ENCODE measurements at regions not wholly inside any gene's neighbourhood (a gene's known extent, or its start where the extent isn't known, plus 50 kb on each side); places are given as distances from the start of the nearest gene placed in this dataset.

GRCh38 chr5:5788793-5789192 is 366.3 kb downstream of the ICE1 start:
- DNase-seq (ENCODE audit: low read depth) = no peak
- TF ChIP-seq, protein P1, sequence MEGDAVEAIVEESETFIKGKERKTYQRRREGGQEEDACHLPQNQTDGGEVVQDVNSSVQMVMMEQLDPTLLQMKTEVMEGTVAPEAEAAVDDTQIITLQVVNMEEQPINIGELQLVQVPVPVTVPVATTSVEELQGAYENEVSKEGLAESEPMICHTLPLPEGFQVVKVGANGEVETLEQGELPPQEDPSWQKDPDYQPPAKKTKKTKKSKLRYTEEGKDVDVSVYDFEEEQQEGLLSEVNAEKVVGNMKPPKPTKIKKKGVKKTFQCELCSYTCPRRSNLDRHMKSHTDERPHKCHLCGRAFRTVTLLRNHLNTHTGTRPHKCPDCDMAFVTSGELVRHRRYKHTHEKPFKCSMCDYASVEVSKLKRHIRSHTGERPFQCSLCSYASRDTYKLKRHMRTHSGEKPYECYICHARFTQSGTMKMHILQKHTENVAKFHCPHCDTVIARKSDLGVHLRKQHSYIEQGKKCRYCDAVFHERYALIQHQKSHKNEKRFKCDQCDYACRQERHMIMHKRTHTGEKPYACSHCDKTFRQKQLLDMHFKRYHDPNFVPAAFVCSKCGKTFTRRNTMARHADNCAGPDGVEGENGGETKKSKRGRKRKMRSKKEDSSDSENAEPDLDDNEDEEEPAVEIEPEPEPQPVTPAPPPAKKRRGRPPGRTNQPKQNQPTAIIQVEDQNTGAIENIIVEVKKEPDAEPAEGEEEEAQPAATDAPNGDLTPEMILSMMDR (IDR thresholded peaks at IDR 0.05; ENCODE audit: insufficient read depth, low read length) = no peak
- H3K4me3 ChIP-seq (ENCODE audit: low read depth, low read length) = no peak overlapping the region

DNA sequence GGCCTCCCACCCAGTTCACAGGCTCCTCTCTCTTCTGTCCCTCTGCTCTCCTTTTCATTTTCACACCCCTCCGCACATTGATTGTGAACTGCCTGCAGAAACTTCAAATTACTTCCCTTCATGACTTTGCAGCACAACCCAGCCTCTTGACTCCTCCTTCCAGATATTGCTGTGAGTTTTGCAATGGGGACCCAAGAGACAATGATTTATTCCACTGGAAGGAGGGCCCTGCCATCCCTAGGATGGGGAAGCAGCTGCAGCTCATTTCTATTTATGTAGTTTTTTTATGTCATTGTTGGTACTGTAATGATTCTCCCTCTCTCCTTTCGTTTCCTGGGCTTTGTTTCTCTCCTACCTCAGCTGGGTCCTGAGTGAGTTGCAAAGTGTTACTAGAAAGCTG is 364.9 kb downstream of the ICE1 start:
- TF ChIP-seq, protein P1 (IDR thresholded peaks at IDR 0.05; ENCODE audit: insufficient read depth, low read length) = no peak
- DNase-seq (ENCODE audit: low read depth) = no peak
- H3K4me3 ChIP-seq (ENCODE audit: low read depth, low read length) = no peak overlapping the region

DNA sequence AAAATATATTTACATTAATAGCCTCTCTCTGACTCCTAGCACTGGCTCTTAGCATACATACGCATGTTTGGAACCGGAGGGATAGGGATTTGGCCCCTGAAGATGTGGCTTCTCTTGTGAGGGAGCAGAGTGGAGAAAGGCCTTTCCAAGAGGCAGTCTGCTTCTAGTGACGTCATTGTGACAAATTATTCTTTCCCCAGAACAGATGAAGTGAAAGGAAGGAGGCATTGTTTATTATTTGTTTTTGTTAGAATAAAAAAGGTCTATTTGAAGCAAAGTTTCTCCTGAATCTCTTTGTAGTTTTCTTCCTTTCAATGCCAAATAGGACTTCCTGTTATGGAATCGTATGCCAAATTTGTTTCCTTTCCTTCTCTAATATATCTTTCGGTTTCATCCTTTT is 361.6 kb downstream of the ICE1 start:
- TF ChIP-seq, protein P1 (IDR thresholded peaks at IDR 0.05; ENCODE audit: insufficient read depth, low read length) = no peak
- H3K4me3 ChIP-seq (ENCODE audit: low read depth, low read length) = no peak overlapping the region
- DNase-seq (ENCODE audit: low read depth) = no peak

- no peak for DNase-seq (ENCODE audit: low read depth)
- no peak overlapping the region for H3K4me3 ChIP-seq (ENCODE audit: low read depth, low read length)
- TF ChIP-seq, protein P1 (IDR thresholded peaks at IDR 0.05; ENCODE audit: insufficient read depth, low read length) = no peak
These were observed 360.5 kb downstream of the ICE1 start for GRCh38 chr5:5783021-5783420.

DNA sequence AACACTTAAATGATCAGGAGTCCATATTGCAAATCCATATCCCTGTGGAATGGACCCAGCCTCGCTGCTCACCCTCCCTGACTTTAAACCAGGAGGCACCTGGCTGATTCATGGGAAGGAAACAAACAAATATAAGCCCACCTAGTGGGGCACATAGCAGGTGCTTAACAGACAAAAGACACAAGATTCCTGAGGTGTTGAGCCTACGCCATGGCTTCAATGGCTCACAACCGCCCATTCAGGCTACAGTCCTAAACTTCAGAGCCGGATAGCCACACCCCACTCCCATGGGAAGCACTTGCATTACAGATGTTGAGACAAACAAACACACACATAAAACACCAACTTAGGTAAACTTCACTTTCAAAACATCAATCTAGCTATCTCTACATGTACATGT is 359.9 kb downstream of the ICE1 start:
- no peak for DNase-seq (ENCODE audit: low read depth)
- no peak overlapping the region for H3K4me3 ChIP-seq (ENCODE audit: low read depth, low read length)
- TF ChIP-seq, protein P1 (IDR thresholded peaks at IDR 0.05; ENCODE audit: insufficient read depth, low read length) = no peak

DNA sequence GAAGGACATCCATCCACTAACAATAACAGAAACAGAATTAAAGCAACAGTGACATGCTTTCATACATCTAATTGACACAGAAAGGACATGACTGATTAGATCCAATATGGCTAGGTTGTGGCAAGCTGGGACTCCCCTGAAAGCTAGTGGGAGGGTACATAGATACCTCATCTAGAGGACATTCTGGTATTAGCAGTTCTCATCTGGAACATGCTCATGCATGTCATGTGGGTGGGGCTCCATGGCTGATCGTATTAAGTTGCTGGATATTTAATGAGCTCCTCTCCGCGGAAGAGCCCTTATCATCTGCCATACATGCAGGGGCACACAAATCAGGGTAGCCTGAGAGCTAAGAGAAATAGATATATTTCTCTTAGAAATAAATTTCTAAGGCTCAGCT is 358.9 kb downstream of the ICE1 start:
- no peak for DNase-seq (ENCODE audit: low read depth)
- no peak overlapping the region for H3K4me3 ChIP-seq (ENCODE audit: low read depth, low read length)
- TF ChIP-seq, protein P1 (IDR thresholded peaks at IDR 0.05; ENCODE audit: insufficient read depth, low read length) = no peak

GRCh38 chr5:5780253-5780652 is 357.8 kb downstream of the ICE1 start:
- no peak overlapping the region for H3K4me3 ChIP-seq (ENCODE audit: low read depth, low read length)
- TF ChIP-seq, protein P1 (IDR thresholded peaks at IDR 0.05; ENCODE audit: insufficient read depth, low read length) = no peak
- DNase-seq (ENCODE audit: low read depth) = no peak
